22Rv1 (cell line): ENCODE measurements at regions not wholly inside any gene's neighbourhood (a gene's known extent, or its start where the extent isn't known, plus 50 kb on each side); places are given as distances from the start of the nearest gene placed in this dataset.
A peak's percentile ranks its signal among the peaks of the same experiment; 100 is the strongest.

Source experiments
- H3K27ac ChIP-seq: fragments of 450-650 bp; 2 replicates; pipeline ENCODE4 v1.5.1; 2017
- ZFX ChIP-seq: fragments of 450-650 bp; IDR thresholded peaks from 2 replicates; pipeline ENCODE4 v1.6.1; 2017; ENCODE audit warnings: antibody characterized with exemption, borderline replicate concordance
- TF ChIP-seq, protein P1 (sequence below): fragments of 450-650 bp; IDR thresholded peaks from 2 replicates; pipeline ENCODE4 v1.5.1; 2017; ENCODE audit warnings: mild to moderate bottlenecking

- peak overlapping the region; percentile 30 for H3K27ac ChIP-seq
- TF ChIP-seq, protein P1, sequence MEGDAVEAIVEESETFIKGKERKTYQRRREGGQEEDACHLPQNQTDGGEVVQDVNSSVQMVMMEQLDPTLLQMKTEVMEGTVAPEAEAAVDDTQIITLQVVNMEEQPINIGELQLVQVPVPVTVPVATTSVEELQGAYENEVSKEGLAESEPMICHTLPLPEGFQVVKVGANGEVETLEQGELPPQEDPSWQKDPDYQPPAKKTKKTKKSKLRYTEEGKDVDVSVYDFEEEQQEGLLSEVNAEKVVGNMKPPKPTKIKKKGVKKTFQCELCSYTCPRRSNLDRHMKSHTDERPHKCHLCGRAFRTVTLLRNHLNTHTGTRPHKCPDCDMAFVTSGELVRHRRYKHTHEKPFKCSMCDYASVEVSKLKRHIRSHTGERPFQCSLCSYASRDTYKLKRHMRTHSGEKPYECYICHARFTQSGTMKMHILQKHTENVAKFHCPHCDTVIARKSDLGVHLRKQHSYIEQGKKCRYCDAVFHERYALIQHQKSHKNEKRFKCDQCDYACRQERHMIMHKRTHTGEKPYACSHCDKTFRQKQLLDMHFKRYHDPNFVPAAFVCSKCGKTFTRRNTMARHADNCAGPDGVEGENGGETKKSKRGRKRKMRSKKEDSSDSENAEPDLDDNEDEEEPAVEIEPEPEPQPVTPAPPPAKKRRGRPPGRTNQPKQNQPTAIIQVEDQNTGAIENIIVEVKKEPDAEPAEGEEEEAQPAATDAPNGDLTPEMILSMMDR = no peak
- TF ChIP-seq ZFX = no peak
These were observed 120.8 kb downstream of the EDN1 start for GRCh38 chr6:12410946-12411345.

- TF ChIP-seq, protein P1 = no peak
- TF ChIP-seq ZFX = no peak
These were observed 124.0 kb downstream of the EDN1 start for GRCh38 chr6:12414096-12414675.

DNA sequence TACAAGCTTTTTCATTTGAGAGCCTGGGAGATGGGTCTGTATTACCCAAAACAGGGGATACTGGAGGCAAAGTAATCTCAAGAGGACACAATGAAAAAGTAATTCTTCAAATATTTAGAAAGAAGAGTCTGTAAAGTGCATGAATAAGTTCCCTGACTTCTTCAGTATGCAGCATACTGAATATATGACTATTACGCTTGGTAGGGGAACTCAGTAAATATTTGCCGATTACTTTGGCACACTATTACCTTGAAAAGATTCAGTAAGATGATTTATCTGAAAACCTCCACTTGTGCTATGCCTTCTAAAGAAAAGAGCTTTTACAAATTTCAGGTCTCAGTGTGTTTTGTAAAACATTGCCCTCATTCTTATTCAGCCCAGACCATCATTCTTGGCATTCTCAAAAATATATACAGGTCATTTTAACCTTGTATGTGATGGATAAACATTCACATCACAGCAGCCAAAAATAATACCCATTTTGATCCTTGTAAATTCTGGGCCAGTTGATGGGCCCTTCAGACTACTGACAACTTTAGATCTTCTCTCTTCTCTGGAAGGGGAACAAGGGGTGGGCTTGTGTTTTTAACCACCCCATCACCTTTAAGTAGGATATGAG, 125.9 kb downstream of the EDN1 start:
- TF ChIP-seq, protein P1 = no peak
- no peak for TF ChIP-seq ZFX
- peak overlapping the region; percentile 34; the same call in 1 of the 2 replicates for H3K27ac ChIP-seq

More at GRCh38 chr6:12414096-12414675, 124.0 kb downstream of the EDN1 start:
- no peak overlapping the region for H3K27ac ChIP-seq

DNA sequence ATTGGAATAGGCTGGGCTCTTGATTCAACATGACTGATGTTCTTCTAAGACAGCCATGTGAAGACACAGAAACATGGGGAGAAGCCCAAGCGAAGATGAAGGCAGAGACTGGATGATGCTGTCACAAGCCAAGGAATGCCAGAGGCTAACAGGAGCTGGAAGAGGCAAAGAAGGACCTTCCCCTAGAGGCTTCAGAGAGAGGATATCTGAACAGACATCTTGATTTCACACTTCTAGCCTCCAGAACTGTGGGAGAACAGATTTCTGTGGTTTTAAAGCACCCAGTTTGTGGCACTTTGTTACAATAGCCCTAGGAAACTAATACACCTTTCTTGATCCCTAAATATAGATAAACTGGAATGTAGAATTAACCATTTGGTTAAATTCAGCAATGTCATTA, 127.0 kb downstream of the EDN1 start:
- no peak for TF ChIP-seq ZFX
- TF ChIP-seq, protein P1 = no peak
- no peak overlapping the region for H3K27ac ChIP-seq

DNA sequence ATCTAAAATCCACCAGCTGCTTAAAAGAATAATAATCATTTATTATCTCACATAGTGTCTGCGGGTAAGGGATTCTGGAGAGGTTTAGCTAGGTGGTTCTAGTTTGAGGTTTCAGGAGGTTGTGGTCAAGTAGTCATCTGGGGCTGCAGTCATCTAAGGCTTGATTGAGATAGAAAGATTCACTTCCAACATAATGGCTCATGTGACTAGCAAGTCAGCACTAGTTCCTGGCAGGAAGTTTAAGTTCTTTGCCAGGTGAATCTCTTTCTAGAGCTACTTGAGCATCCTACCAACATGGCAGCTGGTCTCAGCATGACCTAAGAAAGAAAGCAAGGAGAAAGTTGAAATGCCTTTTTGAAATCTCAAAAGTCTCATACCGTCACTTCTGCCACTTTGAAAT, 128.8 kb downstream of the EDN1 start:
- TF ChIP-seq ZFX = no peak
- TF ChIP-seq, protein P1 = no peak

DNA sequence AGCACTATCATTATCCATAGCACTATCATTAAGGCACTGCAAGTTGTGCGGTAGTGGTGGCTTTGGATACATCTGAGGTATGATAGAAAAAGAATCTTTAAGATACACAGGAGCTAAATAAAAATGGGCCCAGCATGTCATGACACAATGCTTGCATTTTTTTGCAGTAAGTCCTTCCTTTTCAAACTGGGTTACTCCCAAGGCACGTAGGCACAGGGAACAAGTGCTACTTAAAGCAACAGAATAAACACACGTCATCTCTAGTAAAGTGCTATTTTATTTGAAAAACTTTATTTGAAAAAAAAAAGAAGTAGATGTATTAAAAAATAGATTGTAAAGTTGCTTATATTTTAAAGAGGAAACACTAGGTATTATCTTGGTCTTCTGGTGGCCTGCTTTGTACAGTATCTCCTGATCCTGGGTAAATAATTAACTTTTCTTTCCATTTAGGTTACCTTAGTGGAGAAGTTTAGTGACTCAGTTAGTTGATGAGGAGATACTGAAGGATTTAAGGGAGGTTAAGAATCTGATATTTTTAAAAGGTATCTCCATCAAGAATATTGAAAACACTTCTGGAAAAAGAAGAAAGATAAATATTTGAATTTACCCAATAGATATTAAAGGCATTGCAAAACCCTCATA, 129.6 kb downstream of the EDN1 start:
- no peak for TF ChIP-seq ZFX
- TF ChIP-seq, protein P1 = no peak
- H3K27ac ChIP-seq = peak overlapping the region; percentile 57

More for the DNA sequence above, 128.8 kb downstream of the EDN1 start:
- H3K27ac ChIP-seq = peak overlapping the region; percentile 57

DNA sequence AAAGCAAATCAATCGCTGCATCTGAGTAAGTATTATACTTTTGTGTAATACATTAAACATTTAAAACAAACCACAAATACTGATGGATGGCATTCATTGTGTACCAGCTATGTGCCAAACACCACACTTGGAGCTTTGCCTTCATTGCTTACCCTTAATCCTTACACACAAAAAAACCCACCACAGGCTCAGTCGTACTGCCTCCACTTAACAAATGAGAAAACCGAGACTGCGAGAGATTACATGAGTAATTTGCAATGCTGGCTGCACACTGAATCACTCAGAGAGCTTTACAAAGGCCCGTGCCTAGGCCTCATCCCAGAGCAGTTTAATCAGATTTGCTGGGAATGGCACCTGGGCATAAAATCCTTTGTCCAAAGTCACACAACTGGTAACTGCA, 130.5 kb downstream of the EDN1 start:
- no peak for TF ChIP-seq ZFX
- TF ChIP-seq, protein P1 = no peak
- H3K27ac ChIP-seq = peak overlapping the region; percentile 57
